GM19395 (cell line): ENCODE measurements at regions not wholly inside any gene's neighbourhood (a gene's known extent, or its start where the extent isn't known, plus 50 kb on each side); places are given as distances from the start of the nearest gene placed in this dataset.

Experiments used
- ATAC-seq: cut with Tn5 transposase; IDR thresholded peaks from one replicate; pipeline ENCODE4 v1.9.1; 2021; ENCODE audit warnings: mild to moderate bottlenecking, moderate library complexity; ENCODE audit not compliant: unreplicated experiment

DNA sequence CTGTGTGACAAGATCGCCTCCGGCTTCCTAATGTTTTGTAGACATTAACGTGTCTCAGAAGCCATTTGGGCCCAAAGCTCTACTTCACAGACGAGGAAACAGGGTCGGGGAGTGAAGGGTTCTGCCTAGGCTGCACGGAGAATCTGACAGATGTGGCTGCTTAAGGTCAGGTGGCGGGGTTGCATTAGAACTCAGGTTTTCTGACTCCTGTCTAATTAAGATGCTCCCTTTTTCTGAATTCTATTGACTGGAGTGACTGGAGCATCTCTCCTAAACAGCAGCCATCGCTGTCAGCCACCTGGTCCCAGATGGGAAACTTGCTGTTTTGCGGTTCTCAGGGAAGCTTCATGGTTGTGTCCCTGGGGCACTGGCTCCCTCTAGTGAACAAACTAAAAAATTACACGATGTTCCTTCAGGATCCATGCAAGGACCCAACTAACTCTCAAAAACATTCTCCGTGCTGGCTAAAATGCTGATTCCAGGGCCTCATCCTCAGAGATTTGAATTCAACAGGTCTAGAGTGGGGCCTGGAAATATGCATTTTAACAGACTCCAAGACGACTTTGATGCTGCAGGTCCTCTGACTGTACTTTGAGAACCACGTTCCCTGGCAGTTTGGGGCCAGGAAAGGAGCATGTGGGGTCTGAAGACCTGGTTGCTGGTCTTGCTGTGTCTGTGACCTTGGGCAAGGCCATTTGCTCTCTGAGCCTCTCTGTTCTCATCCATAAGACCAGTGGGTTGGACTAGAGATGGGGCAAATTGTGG, 117.4 kb downstream of the IRF8 start:
- no peak for ATAC-seq

DNA sequence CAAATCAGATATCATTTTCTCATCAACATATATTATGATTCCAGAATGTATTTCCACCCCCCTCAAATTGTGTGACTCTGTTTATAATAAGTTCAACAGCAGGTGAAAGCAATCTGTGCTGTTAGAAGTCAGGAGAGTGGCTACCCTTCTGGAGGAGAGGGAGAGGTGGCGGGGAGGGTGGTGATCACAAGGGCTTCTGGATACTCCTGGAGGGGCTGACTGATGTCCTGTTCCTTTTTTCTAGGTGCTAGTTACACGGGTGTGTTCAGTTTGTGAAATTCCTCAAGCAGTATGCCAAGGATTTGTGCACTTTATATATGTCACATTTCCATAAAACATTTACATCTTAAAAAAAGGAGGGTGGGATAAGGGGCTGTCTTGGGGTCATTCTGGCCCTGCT, 119.1 kb downstream of the IRF8 start:
- ATAC-seq: no peak

- ATAC-seq: no peak
Measured at GRCh38 chr16:86018487-86018886, 119.5 kb downstream of the IRF8 start.

GRCh38 chr16:86018941-86019340, 120.0 kb downstream of the IRF8 start:
- ATAC-seq: no peak

- ATAC-seq: no peak
Measured at GRCh38 chr16:86019446-86020047, 120.6 kb downstream of the IRF8 start.

DNA sequence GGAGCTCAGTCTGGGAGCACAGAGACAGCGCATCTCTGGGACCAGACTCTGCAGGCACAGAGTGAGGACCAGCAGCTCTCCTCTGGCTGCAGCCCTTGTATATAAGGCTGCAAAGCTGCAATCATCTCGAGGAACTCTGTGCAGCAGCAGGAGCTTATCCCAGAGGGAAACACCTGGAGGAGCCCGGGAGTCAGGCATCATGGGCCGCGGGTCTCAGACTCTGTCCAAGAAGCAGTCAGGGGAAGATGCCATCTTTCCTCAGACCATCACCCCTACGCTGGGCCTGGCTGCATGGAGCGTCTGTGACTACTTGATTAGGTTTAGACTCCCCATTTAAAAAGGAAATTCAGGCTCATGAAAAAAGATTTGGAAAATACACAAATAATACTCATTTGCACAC, 122.0 kb downstream of the IRF8 start:
- no peak for ATAC-seq

DNA sequence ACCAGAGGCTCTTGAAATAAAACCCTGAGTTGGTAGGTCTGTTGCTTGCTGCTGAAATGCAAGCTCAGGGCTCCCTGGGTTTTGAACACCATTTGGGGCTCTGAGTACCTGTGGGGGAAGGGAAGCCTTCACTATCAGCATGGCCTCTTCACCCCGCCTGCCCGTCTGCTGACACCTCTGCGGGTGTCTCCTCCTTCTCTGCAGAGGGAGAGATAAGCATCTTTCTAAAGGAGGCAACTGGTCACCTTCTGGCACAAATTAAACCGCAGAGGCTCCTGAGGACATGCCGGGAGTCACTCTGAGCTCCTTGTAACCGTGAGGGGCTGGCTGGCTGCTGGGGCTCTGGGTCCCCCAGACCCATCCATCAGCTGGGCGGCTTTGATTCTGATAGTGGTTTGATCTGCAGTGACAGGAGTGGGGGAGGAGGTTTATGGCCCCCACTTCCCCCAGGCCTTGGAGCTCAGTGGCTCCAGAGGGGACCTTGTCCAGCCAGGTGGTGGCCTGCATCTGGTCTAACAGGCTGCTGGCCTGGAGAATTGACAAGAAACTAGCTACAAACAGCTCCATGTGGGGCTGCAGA, 123.5 kb downstream of the IRF8 start:
- ATAC-seq: no peak

DNA sequence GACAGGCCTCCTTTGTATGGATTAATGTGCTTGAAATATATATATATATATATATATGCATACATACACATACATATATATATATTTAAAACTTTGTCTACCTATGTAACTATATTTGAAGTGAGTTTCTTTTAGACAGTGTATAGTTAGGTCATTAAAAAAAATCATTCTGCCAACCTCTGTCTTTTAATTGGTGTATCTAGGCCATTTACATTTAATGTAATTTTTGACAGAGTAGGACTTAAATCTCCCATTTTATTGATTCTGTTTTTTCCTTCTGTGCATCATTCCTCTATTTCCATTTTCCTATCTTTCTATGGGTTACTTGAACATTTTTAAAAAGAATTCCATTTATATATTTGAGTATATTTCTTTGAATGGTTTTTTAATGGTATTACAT, 125.2 kb downstream of the IRF8 start:
- no peak for ATAC-seq

- ATAC-seq: no peak
Measured at GRCh38 chr16:86025706-86026105, 126.7 kb downstream of the IRF8 start.

DNA sequence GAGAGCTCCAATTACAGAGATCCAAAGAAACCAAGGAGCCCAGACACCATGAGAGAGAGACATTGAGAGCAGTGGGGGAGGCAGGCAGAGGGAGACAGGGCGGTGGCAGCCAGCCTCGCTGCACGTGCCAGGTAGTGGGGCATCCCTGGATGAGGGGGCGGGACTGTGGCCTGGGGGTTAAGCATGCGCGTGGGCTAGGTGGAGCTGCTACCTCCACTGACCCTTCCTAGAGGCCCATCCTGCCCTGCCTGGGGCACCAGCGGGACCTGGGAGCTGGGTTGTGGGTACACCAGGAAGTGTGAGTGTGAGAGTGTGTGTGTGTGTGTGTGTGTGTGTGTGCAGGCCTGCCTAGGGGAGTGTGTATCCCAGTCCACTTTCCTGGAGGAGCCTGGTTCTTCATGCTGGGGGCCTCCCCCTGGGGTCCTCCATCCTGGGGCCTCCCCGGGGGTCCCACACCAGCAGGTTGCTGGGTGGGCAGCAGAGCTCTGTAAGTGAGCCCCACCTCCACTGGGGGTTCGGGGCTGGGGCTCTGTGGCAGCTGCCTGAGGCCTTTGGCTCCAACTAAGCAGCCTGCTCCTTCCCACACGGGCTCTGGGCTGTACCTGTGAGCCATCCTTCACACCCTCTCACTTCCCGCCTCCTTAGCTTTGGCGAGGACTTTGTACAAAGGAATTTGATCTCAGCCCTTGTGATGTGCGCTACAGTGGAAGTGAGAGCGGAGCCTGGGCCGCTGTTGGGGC, 127.4 kb downstream of the IRF8 start:
- no peak for ATAC-seq

DNA sequence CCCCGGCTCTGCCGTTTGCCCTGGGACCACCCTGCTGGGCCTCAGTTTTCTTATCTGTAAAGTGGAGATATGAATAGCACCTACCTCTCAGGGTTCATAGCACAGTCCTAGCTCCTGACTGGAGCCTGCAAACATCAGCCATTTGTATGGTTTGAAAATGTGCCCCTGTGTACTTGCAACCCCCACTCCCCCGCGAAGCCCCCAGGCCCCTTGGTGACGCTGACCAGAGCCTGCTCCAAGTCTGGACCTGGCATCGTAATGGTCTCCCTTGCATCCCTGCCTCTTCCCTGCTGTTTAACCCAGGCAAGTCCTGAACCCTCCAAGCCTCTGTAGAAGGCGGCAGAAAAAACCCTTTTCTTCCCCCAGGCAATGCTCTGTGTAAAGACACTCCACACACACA, 128.0 kb downstream of the IRF8 start:
- no peak for ATAC-seq

GRCh38 chr16:86027373-86028126, 128.6 kb downstream of the IRF8 start:
- ATAC-seq: no peak

DNA sequence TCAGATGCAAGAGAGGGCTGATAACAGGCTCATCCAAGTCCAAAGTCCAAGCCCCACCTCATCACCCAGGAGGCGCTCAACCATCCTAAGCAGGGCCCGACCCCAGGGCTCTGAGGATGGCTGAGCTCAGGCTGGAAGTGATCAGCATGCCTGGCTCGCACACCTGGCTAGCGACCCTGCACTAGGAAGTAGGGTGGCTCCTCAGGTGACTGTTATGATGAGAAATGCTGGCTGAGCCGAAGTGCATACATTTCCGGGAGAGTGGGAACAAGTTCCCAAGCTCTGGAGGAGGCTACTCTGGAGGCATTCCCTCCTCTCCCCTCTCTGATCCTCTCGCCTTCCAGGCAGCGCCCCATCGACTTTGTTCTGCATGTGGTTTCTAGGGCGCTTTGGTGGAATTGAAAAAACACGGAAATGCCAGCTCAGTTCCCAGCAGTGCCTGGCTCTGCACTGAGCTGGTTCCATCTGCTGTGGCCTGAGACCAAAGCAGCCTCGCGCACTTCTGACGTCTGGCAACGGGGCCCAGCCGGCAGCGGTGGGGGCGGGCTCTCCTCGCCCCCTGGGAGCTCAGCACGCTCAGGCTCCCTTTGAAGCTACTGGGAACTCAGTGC, 130.3 kb downstream of the IRF8 start:
- no peak for ATAC-seq

DNA sequence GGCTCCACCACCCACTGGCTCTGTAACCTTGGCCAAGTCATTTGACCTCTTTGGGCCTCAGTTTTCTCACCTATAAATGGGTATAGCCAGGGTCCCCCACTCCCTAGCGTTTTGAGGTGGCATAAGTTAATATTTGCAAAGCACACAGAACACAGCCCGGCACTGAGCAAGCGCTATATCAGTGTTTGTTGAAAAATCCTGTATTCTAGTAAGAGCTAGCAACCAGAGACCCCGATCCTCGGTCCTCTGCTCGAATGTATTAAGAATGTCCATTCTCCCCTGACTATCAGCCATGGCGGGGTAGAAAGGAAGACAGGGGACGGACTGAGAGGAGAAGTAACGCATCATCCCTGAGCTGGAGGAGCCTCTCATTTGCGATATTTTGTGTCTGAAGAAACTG, 131.2 kb downstream of the IRF8 start:
- ATAC-seq: no peak

- ATAC-seq: no peak
Measured at GRCh38 chr16:86031141-86031678, 132.2 kb downstream of the IRF8 start.

DNA sequence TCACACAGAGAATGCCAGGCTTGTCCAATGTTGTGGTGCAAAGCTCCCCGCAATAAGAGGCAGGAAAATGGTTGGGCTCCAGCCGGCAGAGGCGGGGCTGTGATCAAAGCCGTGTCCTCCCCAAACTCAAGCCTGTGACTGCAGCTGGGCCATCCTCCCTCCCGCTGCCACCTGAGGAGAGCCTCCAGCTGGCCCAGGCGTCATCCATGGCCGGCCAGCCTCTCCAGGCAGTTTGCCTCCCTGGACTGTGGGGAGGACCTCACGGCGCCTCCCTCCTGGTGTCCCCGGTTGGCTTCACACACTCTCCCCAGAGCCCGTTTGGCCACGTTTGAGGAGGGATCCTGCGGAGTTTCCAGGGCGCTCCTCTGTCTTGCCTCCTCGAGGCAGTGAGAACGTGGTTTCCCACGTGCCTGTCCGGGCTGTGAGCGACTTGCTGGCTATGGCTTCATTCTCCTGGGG, 134.1 kb downstream of the IRF8 start:
- ATAC-seq: no peak

- ATAC-seq: no peak
Measured at GRCh38 chr16:86033971-86034370, 135.0 kb downstream of the IRF8 start.

DNA sequence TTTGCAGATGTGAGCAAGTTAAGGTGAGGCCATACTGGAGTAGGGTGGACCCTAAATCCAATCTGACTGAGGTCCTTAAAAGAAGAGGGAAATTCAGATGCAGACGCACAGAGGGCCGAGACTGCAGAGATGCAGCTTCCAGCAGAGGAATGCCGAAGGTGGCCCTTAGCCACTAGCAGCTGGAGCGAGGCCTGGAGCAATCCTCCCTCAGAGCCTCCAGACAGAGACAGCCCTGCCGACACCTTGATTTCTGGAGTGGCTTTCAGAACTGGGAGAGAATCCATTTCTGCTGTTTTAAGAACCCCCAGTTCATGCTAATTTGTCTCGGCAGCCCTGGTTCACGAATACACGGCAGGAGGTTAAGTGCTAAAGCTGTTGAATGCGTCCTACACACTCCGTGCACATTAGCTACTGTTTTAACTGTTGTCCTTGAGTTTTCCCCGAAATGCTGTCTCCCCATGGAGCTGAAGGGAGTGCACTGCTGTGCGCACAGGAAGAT, 135.5 kb downstream of the IRF8 start:
- ATAC-seq: no peak

GRCh38 chr16:86035906-86036305, 136.9 kb downstream of the IRF8 start:
- no peak for ATAC-seq
